T-cell (primary cell): ENCODE measurements at regions not wholly inside any gene's neighbourhood (a gene's known extent, or its start where the extent isn't known, plus 50 kb on each side); places are given as distances from the start of the nearest gene placed in this dataset.

ENCODE experiments used
- ATAC-seq, 4 experiments: fragments of 200-7000 bp in 3 of 4; fragments of 150-1000 bp in 1 of 4; cut with Tn5 transposase; replicated peaks in 1 of 4; 1 replicate in 3 of 4; 2 replicates in 1 of 4; pipeline ENCODE4 v1.10.0; 2021; ENCODE audit warnings: moderate library complexity in 3 of 4, mild to moderate bottlenecking in 2 of 4, moderate number of reproducible peaks in 1 of 4
- CTCF ChIA-PET, 2 donors: fragments of 300-600 bp; sonication (Branson Sonifier 250); formaldehyde crosslinking; loops; one replicate each; lab custom pipeline; 2022; ENCODE audit warnings: antibody characterized with exemption in 2 of 2; lab: Charles Lee
- POLR2A ChIA-PET, 2 donors: fragments of 300-600 bp; sonication (Branson Sonifier 250); formaldehyde crosslinking; loops; one replicate each; lab custom pipeline; 2022; ENCODE audit warnings: antibody characterized with exemption in 2 of 2; lab: Charles Lee
- DNase-seq, 35 experiments: peaks; one replicate each; pipeline versions ENCODE4 v3.0.0 to v3.0.0-alpha.2; 2013 to 2023
- H3K27ac ChIP-seq: one replicate; pipeline ENCODE4 v1.5.1; 2013; ENCODE audit warnings: low read length
- H3K27me3 ChIP-seq, 2 experiments: replicated peaks in 1 of 2; 1 replicate in 1 of 2; 2 replicates in 1 of 2; pipeline versions ENCODE4 v1.6.1 to v1.7.0; 2013; ENCODE audit warnings: low read length in 1 of 2, mixed read lengths in 1 of 2; ENCODE audit not compliant: control insufficient read depth in 2 of 2, insufficient read depth in 2 of 2; ENCODE audit errors: extremely low read depth in 1 of 2
- H3K36me3 ChIP-seq, 2 donors: 1 replicate in 1 of 2; 2 replicates in 1 of 2; pipeline versions ENCODE4 v1.6.1 to v1.7.0; 2013; ENCODE audit warnings: low read length in 1 of 2; ENCODE audit not compliant: control insufficient read depth in 2 of 2, insufficient read depth in 1 of 2; ENCODE audit errors: extremely low read depth in 1 of 2
- H3K4me1 ChIP-seq, 2 experiments: 1 replicate in 1 of 2; 2 replicates in 1 of 2; pipeline versions ENCODE4 v1.6.1 to v1.7.0; 2013; ENCODE audit warnings: low read length in 2 of 2, mixed read lengths in 1 of 2; ENCODE audit not compliant: insufficient read depth in 2 of 2, control insufficient read depth in 1 of 2; ENCODE audit errors: extremely low read depth in 1 of 2
- H3K4me3 ChIP-seq, 2 donors: 1 replicate in 1 of 2; 2 replicates in 1 of 2; pipeline versions ENCODE4 v1.5.1 to v1.7.0; 2013; ENCODE audit warnings: mild to moderate bottlenecking in 2 of 2, low read length in 1 of 2, moderate library complexity in 1 of 2; ENCODE audit not compliant: control insufficient read depth in 1 of 2; ENCODE audit errors: extremely low read depth in 1 of 2
- H3K9me3 ChIP-seq: 2 replicates; pipeline ENCODE4 v1.7.0; 2013
- H3K27ac Mint-ChIP-seq, 2 donors: one replicate each; pipeline ENCODE4 v1.8.0; 2020 to 2021; ENCODE audit warnings: mild to moderate bottlenecking in 2 of 2, mixed read lengths in 2 of 2
- H3K27me3 Mint-ChIP-seq, 2 donors: one replicate each; pipeline ENCODE4 v1.8.0; 2021 to 2022; ENCODE audit warnings: mixed read lengths in 2 of 2
- H3K36me3 Mint-ChIP-seq: one replicate; pipeline ENCODE4 v1.8.0; 2021; ENCODE audit warnings: mixed read lengths
- H3K4me1 Mint-ChIP-seq, 3 donors: one replicate each; pipeline ENCODE4 v1.8.0; 2020 to 2022; ENCODE audit warnings: mixed read lengths in 3 of 3, mild to moderate bottlenecking in 1 of 3
- H3K4me3 Mint-ChIP-seq, 3 donors: one replicate each; pipeline ENCODE4 v1.8.0; 2020 to 2022; ENCODE audit warnings: mild to moderate bottlenecking in 3 of 3, mixed read lengths in 3 of 3, moderate library complexity in 3 of 3
- H3K9me3 Mint-ChIP-seq, 3 donors: one replicate each; pipeline ENCODE4 v1.8.0; 2020 to 2022; ENCODE audit warnings: mixed read lengths in 3 of 3
- WGBS: methylation state at CpG from one replicate; pipeline ENCODE4 v1.1.5; 2013; ENCODE audit warnings: missing lambda C conversion rate; ENCODE audit not compliant: insufficient coverage; 5-methylcytosine and 5-hydroxymethylcytosine counted together

DNA sequence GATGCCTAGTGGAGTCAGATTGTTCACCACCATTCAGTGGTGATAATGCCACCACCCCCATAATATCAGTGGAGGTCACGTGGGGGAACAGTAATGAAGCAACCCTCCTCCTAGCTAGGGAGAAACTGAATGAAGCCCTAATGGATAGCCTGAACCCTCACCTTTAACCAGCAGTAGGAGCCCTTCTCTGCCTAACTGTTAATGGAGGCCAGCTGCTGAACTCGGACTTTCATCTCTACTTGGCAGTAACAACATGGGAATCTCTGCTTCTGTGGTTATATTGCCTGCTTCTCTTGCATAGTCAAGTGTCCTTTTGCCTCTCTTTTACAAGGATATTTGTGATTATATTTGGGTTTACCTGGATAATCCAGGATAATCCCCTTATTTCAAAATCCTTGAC lies 1097.9 kb downstream of the REEP3 start:
- no peak for ATAC-seq
- 80% methylated on average over 1 of the region's 2 CpGs for WGBS
- CTCF ChIA-PET = no interaction called here

GRCh38 chr10:64626924-64627323 lies 1105.7 kb downstream of the REEP3 start:
- Mint-ChIP-seq H3K4me1 (no peaks in the 10 kb centered on the region), H3K9me3 (peaks cover 7 to 10% (median 8%) of the 10 kb centered on the region in 3 donors), H3K36me3 (no peaks in the 10 kb centered on the region), H3K4me3 (no peak overlapping the region), H3K27me3 (no peaks in the 10 kb centered on the region), H3K27ac (no peak overlapping the region)
- H3K36me3 ChIP-seq = no peaks in the 10 kb centered on the region
- DNase-seq (no peak), ATAC-seq (no peak)
- H3K4me3 ChIP-seq = no peak overlapping the region
- no peak overlapping the region for H3K27ac ChIP-seq
- no peaks in the 10 kb centered on the region for H3K9me3 ChIP-seq
- ChIA-PET CTCF (no interaction called here), POLR2A (no interaction called here)
- no CpG with 5 or more reads among the region's 1 CpG for WGBS
- no peaks in the 10 kb centered on the region for H3K27me3 ChIP-seq
- H3K4me1 ChIP-seq = no peaks in the 10 kb centered on the region

More for the DNA sequence above, 1097.9 kb downstream of the REEP3 start:
- Histone ChIP-seq H3K27me3 (no peaks in the 10 kb centered on the region), H3K36me3 (no peaks in the 10 kb centered on the region), H3K4me1 (no peaks in the 10 kb centered on the region), H3K4me3 (no peak overlapping the region), H3K9me3 (no peaks in the 10 kb centered on the region), H3K27ac (no peak overlapping the region)
- no peaks in the 10 kb centered on the region for H3K27me3 Mint-ChIP-seq
- H3K36me3 Mint-ChIP-seq = no peaks in the 10 kb centered on the region
- H3K4me3 Mint-ChIP-seq = no peak overlapping the region
- POLR2A ChIA-PET = no interaction called here
- H3K9me3 Mint-ChIP-seq = peaks cover 4% of the 10 kb centered on the region in 3 donors
- no peak for DNase-seq
- no peak overlapping the region for H3K27ac Mint-ChIP-seq
- H3K4me1 Mint-ChIP-seq = no peaks in the 10 kb centered on the region

DNA sequence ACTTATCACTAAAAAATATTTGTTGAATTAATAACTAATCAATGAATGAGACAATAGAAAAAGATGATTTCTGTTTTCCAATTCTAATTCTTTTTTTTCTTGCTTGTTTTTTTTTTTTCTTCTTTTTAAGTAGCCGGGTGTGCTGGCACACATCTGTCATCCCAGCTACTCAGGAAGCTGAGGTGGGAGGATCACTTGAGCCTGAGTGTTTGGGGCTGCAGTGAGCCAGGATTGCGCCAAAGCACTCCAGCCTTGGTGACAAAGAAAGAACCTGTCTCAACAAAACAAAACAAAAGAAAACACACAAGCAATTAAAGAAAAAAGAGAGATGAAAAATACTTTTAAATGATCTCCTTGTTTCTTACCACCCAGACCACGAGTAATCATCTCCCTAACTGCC lies 1109.3 kb downstream of the REEP3 start:
- DNase-seq (no peak), ATAC-seq (no peak)
- Histone ChIP-seq H3K27me3 (no peaks in the 10 kb centered on the region), H3K27ac (no peak overlapping the region), H3K36me3 (no peaks in the 10 kb centered on the region), H3K4me1 (no peaks in the 10 kb centered on the region), H3K4me3 (no peak overlapping the region), H3K9me3 (no peaks in the 10 kb centered on the region)
- Mint-ChIP-seq H3K36me3 (no peaks in the 10 kb centered on the region), H3K27me3 (no peaks in the 10 kb centered on the region), H3K4me3 (no peak overlapping the region), H3K9me3 (peaks cover 5 to 10% (median 8%) of the 10 kb centered on the region in 3 donors), H3K27ac (no peak overlapping the region), H3K4me1 (no peaks in the 10 kb centered on the region)
- CTCF ChIA-PET = no interaction called here
- POLR2A ChIA-PET = no interaction called here
- no CpG with 5 or more reads among the region's 3 CpGs for WGBS

- H3K4me3 Mint-ChIP-seq = no peak overlapping the region
- no peak for ATAC-seq
- CTCF ChIA-PET = no interaction called here
- no peaks in the 10 kb centered on the region for H3K27me3 Mint-ChIP-seq
- Histone ChIP-seq H3K4me3 (no peak overlapping the region), H3K4me1 (no peaks in the 10 kb centered on the region), H3K9me3 (no peaks in the 10 kb centered on the region), H3K36me3 (no peaks in the 10 kb centered on the region), H3K27ac (no peak overlapping the region), H3K27me3 (no peaks in the 10 kb centered on the region)
- no peak overlapping the region for H3K27ac Mint-ChIP-seq
- peaks cover 0 to 4% (median 0%) of the 10 kb centered on the region in 3 donors for H3K9me3 Mint-ChIP-seq
- no peaks in the 10 kb centered on the region for H3K36me3 Mint-ChIP-seq
- POLR2A ChIA-PET = no interaction called here
- no peaks in the 10 kb centered on the region for H3K4me1 Mint-ChIP-seq
- DNase-seq = no peak
Observed at GRCh38 chr10:64635906-64636305, 1114.7 kb downstream of the REEP3 start.

DNA sequence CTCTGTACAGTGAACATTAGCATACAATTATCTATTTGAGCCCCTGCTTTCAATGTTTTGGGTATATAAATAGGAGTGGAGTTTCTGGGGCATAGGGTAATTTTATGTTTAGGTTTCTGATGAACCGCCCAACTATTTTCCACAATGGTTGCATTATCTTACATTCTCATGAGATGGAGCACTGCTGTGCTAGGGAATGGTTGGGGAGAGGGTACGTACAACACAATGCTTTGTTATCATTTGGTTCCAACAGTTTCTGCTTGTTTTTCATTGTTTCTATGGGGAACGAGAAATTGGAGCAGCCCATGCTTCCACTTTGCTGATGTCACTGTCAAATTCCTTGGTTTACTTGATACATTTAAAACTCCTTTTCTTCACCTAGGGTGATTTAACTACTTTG lies 1115.3 kb downstream of the REEP3 start:
- Histone ChIP-seq H3K36me3 (no peaks in the 10 kb centered on the region), H3K9me3 (no peaks in the 10 kb centered on the region), H3K4me1 (no peaks in the 10 kb centered on the region), H3K27ac (no peak overlapping the region), H3K4me3 (no peak overlapping the region), H3K27me3 (no peaks in the 10 kb centered on the region)
- H3K9me3 Mint-ChIP-seq = no peaks in the 10 kb centered on the region
- ATAC-seq (no peak), DNase-seq (no peak)
- no peaks in the 10 kb centered on the region for H3K27me3 Mint-ChIP-seq
- H3K36me3 Mint-ChIP-seq = no peaks in the 10 kb centered on the region
- ChIA-PET CTCF (no interaction called here), POLR2A (no interaction called here)
- H3K27ac Mint-ChIP-seq = no peak overlapping the region
- WGBS = 40% methylated on average over 1 of the region's 3 CpGs
- no peaks in the 10 kb centered on the region for H3K4me1 Mint-ChIP-seq
- H3K4me3 Mint-ChIP-seq = no peak overlapping the region

GRCh38 chr10:64637939-64638338 lies 1116.7 kb downstream of the REEP3 start:
- no CpG with 5 or more reads among the region's 1 CpG for WGBS
- H3K27ac Mint-ChIP-seq = no peak overlapping the region
- H3K4me1 Mint-ChIP-seq = no peaks in the 10 kb centered on the region
- Histone ChIP-seq H3K27me3 (no peaks in the 10 kb centered on the region), H3K9me3 (no peaks in the 10 kb centered on the region), H3K4me1 (no peaks in the 10 kb centered on the region), H3K36me3 (no peaks in the 10 kb centered on the region), H3K27ac (no peak overlapping the region), H3K4me3 (no peak overlapping the region)
- ChIA-PET POLR2A (no interaction called here), CTCF (no interaction called here)
- ATAC-seq (no peak), DNase-seq (no peak)
- no peaks in the 10 kb centered on the region for H3K27me3 Mint-ChIP-seq
- no peaks in the 10 kb centered on the region for H3K36me3 Mint-ChIP-seq
- peaks cover 4 to 6% (median 4%) of the 10 kb centered on the region in 3 donors for H3K9me3 Mint-ChIP-seq
- H3K4me3 Mint-ChIP-seq = no peak overlapping the region

GRCh38 chr10:64648915-64649314 lies 1127.7 kb downstream of the REEP3 start:
- WGBS = no CpG with 5 or more reads among the region's 3 CpGs
- ChIA-PET CTCF (no interaction called here), POLR2A (no interaction called here)
- no peaks in the 10 kb centered on the region for H3K9me3 ChIP-seq
- H3K27me3 ChIP-seq = no peaks in the 10 kb centered on the region
- Mint-ChIP-seq H3K36me3 (no peaks in the 10 kb centered on the region), H3K27ac (no peak overlapping the region), H3K9me3 (peaks cover 5 to 15% (median 10%) of the 10 kb centered on the region in 3 donors), H3K4me3 (no peak overlapping the region), H3K27me3 (no peaks in the 10 kb centered on the region), H3K4me1 (no peaks in the 10 kb centered on the region)
- no peaks in the 10 kb centered on the region for H3K4me1 ChIP-seq
- no peak overlapping the region for H3K4me3 ChIP-seq
- H3K27ac ChIP-seq = no peak overlapping the region
- ATAC-seq = no peak
- DNase-seq = no peak
- H3K36me3 ChIP-seq = no peaks in the 10 kb centered on the region
